ENCODE measurements at regions not wholly inside any gene's neighbourhood (a gene's known extent, or its start where the extent isn't known, plus 50 kb on each side); places are given as distances from the start of the nearest gene placed in this dataset.

- TF ChIP-seq CTCF (IDR thresholded peaks at IDR 0.05; ENCODE audit: insufficient read depth, low read length, poor library complexity, severe bottlenecking) (no peak), EZH2phosphoT487 (conservative IDR thresholded peaks at IDR 0.05; ENCODE audit: low read length) (no peak)
These were observed 161.0 kb downstream of the CPEB2 start for GRCh38 chr4:15163284-15163645.

Data from SU-DHL-6 (cell line).